Islet precursor cell (in vitro differentiated cells): ENCODE measurements at regions not wholly inside any gene's neighbourhood (a gene's known extent, or its start where the extent isn't known, plus 50 kb on each side); places are given as distances from the start of the nearest gene placed in this dataset.
"Not testable (repeated sequence)": the region's sequence is repeated elsewhere in the genome, so short reads cannot be mapped to it uniquely, and the experiment has no call there.

Experiments used
- DNase-seq: peaks from one replicate; pipeline ENCODE4 v3.0.0-alpha.2; 2018

- no peak for DNase-seq
Measured at GRCh38 chr15:38130205-38130567, 122.5 kb upstream of the SPRED1 start.

GRCh38 chr15:38130740-38131498 lies 121.7 kb upstream of the SPRED1 start:
- no peak for DNase-seq

- DNase-seq: no peak
Measured at GRCh38 chr15:38134252-38134651, 118.4 kb upstream of the SPRED1 start.

DNA sequence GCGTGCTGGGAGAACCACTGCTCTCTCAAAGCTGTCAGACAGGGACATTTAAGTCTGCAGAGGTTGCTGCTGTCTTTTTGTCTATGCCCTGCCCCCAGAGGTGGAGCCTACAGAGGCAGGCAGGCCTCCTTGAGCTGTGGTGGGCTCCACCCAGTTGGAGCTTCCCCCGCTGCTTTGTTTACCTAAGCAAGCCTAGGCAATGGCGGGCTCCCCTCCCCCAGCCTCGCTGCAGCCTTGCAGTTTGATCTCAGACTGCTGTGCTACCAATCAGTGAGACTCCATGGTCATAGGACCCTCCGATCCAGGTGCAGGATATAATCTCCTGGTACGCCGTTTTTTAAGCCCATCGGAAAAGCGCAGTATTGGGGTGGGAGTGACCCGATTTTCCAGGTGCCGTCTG lies 110.4 kb upstream of the SPRED1 start:
- DNase-seq: not testable (repeated sequence)

DNA sequence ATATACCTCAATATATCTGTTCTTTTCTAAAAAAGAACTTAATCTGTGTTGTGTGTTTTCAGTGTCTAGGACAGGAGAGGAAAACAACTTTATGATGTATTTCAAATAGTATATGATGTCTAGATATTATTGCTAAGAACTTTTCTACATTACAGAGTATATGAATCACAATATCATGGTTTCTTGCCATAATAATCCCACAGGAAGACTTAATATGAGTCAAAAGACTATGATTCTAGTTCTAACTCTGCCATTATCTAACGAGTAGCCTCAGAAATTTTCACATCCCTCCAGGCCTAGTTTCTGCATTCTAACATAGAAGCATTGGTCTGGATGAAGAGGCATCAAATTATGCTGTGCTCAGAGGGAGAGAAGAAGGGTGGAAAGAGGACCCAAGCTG lies 107.7 kb upstream of the SPRED1 start:
- DNase-seq: no peak

- no peak for DNase-seq
Measured at GRCh38 chr15:38145651-38146111, 107.0 kb upstream of the SPRED1 start.

DNA sequence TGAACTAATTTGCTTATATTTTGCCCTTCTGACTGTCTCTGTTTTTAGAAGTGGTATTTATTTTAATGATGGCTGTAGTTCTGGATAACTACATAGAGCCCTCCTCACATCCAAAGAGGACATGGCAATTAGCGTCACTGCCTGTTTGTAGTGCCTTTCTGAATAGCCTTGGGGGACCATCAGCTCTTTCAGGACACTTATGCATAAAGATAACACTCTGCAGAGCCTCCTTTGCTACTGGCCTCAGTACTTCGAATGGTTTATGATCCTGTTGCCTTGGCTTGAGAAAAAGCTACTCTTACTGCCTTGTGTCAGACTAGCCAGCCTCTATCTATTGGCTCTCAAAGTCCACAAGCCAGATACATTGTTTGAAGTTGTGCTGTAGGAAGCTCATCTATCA lies 105.4 kb upstream of the SPRED1 start:
- DNase-seq: peak; percentile 87

- DNase-seq: no peak
Measured at GRCh38 chr15:38148471-38148870, 104.2 kb upstream of the SPRED1 start.

DNA sequence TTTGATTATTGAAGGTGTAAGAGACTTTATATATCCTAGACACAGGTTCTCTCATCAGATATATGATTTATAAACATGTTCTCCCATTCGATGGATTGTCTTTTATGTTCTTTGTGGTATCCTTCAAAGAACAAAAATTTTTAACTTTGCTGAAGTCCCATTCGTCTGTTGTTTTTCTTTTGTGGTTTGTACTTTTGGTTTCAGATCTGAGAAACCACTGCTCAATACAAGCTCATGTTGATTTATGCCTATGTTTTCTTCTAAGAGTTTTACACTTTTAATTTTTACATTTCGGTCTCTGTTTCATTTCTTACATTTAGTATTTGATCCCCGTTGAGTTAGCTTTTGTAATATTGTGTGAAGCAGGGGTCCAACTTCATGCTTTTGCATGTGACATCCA lies 103.3 kb upstream of the SPRED1 start:
- no peak for DNase-seq

- DNase-seq: no peak
Measured at GRCh38 chr15:38150148-38150547, 102.5 kb upstream of the SPRED1 start.

- DNase-seq: no peak
Measured at GRCh38 chr15:38150794-38151193, 101.8 kb upstream of the SPRED1 start.

DNA sequence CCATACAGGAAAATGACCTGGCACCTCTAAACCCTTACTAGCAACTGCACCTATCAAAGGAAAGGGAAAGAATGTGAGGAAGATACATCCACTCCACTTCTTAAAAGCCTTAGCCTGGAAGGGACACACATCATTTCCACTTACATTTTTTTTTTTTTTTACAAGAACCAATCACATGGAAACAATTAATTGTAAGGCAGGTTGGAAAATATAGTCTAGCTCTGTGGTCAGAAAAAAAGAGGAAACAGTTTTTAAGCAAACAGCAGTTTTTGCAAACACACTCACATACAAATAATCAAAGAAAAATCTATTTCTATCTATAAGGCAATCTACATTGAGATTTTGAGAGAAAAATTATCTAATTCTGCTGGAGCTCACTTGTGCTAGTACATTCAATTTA lies 98.9 kb upstream of the SPRED1 start:
- DNase-seq: no peak

- no peak for DNase-seq
Measured at GRCh38 chr15:38154255-38154654, 98.4 kb upstream of the SPRED1 start.

DNA sequence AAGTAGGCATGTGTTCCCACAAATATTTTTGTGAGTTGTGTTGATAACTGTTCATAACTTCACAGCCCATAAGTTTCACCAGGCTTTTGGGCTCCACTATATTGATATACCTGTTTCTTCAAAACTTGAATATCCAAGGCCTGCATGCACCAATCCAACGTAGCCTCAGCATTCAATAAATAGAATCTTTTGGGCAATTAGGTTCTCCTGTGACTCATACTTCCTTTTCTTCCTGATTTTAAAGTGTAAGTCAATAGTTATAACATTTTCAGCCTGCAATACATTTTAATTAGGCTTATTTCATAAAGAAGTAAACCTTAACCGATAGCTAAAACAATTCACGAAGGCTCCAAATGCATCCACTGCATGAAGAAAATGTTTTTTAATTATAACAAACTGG lies 97.8 kb upstream of the SPRED1 start:
- no peak for DNase-seq

DNA sequence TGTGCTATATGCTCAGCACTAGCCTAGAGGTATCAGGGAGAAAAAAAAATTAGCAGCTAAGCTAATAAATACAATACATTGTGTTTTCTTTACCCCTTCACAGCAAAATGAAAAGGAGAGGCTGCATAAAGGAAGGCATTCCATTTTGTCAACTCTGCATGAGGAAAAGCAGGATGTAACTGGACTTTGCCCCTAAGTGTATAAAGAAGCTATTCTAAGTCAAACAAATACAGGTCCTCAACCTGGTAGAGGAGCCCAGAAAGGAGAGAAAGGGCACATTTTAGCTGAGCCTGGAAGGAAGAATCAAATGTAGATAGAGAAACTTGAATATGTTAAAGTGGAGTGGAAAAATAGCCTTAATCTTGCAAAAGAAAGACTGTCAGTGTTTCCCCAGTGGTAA lies 89.0 kb upstream of the SPRED1 start:
- no peak for DNase-seq

DNA sequence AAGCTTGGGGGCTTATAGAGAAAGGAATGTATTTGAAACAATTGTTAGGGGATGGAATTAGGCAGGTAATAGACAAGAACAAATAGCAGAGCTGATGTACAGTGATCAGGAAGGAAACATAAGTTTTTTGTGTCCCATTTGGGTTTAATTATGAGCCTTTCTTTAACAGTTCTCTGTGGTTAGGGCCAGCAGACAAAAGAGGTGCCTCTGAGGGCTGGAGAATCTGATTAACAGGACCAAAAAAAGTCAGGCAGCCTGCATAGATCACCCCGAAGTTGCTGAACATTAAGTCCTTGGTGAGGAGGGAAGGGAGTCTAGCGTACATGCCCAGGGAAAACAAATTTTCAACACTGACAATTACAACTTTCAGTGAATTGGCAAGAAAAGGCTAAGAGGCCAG lies 88.6 kb upstream of the SPRED1 start:
- DNase-seq: no peak

GRCh38 chr15:38164507-38164906 lies 88.1 kb upstream of the SPRED1 start:
- DNase-seq: no peak

- DNase-seq: no peak
Measured at GRCh38 chr15:38168467-38169070, 84.1 kb upstream of the SPRED1 start.

GRCh38 chr15:38171973-38172372 lies 80.7 kb upstream of the SPRED1 start:
- no peak for DNase-seq

DNA sequence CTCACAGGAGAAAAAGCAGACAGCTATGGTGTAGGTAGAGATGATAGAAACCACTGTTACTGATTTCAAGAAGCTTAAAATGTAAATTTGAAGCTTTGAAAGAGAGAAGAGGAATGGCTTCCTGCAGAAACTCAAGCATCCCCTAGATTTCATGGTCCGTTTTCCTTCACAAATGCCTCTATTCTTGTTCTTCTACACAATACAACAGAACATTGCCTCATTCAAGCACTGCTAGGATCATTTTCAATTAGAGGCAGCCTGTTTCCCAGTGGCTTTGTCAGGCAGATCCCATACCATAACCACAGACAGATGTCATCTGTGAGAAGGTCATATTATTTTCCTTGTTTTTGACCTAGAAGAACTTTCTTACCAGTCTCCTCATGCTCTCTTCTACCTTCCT lies 77.9 kb upstream of the SPRED1 start:
- DNase-seq: no peak

DNA sequence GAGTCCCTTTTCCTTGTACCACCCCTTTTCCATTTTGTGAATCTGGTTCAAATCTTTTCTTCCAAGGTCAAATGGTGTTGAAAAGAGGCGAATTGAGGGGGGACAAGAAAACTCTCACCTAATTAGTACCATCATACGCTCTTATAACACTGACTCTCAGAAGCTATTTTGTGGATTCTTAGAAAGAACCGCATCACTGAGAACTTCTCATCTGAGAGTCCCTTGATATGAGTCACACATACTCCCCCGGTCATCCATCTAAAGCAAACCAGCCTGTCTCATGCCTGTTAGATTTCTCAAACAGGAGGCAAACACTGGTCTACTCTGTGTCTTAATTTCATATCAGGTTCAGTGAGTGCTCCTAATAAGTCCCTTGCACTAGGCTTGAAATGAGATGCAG lies 76.5 kb upstream of the SPRED1 start:
- no peak for DNase-seq

DNA sequence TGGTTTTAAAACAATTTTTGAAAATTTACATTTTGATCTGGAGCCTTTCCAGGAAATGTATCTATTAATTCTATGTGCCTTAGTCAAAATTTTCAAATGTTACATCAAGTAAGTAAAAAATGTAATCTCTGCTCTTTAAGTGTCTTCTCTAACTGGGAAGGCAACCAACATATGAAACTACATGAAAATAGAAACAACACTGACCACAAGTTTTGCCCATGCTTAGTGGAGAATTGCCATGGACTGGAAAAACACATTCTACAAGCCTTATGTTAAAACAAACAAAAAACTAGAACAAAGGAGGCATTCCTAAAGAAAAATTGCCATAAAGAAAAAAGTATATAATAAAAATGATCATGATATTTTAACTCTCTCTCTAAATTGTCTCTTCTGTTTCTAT lies 75.9 kb upstream of the SPRED1 start:
- DNase-seq: no peak

DNA sequence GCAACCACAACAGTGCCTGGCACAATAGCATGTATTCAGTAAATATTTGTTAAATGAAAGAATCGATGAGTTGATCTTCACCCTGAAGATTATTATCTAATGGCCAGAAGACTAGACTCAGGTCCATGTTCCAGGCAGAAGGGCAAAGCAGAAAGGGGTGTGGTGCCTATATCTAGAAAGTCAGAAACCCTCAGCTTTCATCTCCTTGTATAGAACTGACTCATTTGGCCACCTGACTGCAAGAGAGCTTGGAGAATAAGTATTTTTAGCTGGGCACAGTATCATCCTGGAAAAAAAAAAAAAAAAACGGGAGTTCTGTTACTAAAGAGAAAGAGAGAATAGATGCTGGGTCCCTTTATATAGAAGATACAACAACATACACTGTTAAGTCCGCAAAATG lies 69.7 kb upstream of the SPRED1 start:
- no peak for DNase-seq

DNA sequence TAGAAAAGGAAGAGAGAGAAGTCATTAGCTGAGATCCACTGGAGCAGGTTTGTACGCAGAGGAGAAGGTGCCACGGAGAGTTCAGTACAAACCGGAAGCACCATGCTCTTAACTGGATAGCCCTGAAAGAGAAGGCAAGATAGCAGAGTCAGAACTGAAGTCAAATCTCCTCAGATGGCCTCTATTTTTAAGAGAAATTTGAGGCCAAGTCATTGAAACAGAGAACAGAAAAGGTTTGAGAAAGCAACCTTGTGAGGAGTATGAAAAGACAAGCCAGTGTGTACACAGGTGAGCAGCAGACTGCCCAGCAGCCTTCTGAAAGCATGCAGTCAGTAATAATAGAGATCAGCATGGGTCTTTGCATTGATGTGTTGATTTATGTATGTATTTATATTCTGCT lies 66.1 kb upstream of the SPRED1 start:
- no peak for DNase-seq
